GM18951 (cell line): ENCODE measurements at regions not wholly inside any gene's neighbourhood (a gene's known extent, or its start where the extent isn't known, plus 50 kb on each side); places are given as distances from the start of the nearest gene placed in this dataset.

Source experiments
- POLR2A ChIP-seq: IDR thresholded peaks from 4 replicates; pipeline ENCODE4 v1.6.1; 2011; ENCODE audit warnings: mild to moderate bottlenecking; ENCODE audit not compliant: insufficient read length, insufficient read depth; ENCODE audit errors: extremely low read depth
- in situ Hi-C: fragments of 300-500 bp; cut with MboI; formaldehyde crosslinking; loops from one replicate; pipeline ENCODE4 v1.12.0; 2022; ENCODE audit warnings: low sequenced_read_pairs, mixed read lengths, inconsistent platforms; ENCODE audit not compliant: unreplicated experiment

DNA sequence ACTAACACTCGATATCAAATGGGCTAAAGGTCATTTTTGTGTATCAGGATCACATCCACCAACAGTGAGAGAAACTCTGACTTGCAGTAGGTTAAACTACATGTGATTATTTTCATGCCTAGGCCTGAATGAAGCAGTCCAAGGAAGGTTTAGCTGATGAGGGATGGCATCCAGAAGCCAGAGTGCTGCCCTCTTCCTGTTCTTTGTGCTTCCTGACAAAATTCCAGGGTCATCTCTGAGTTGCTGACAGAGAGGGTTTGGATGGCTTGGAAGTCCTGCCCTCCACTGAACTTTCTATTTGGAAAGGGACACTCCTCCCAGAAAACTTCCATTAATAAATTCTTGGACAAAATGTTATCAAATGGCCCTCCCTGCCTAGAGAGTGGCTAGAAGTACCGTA lies 728.3 kb upstream of the SLC10A2 start:
- TF ChIP-seq POLR2A = no peak
- in situ Hi-C loops = no loop called here

DNA sequence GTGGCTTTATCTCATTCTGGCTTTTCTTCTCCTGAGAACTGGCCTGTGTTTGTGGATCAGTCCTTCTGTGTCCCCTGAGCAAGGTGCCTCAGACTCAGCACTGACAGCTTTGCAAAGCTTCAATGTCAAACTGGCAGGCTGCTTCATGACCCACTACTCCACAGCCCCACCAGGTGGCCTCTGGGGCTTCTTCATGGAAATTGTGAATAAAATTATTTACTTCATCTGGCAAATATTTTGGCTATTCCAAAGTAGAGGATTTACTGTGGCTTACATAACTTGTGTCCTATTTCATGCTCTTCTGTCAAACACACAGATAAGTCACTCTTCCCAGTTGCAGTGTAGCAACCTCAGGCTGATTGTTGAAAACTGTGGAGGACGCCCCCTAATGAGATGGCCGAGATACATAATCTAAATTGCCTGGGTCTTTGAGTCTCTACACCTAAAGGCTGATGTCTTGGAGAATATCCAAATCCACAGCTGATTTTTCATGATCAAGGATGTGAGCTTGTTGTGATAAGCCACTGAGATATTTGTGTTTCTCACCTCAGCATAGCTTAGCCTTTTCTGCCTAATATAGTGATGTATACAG lies 721.9 kb upstream of the SLC10A2 start:
- no peak for TF ChIP-seq POLR2A
- in situ Hi-C loops = no loop called here

DNA sequence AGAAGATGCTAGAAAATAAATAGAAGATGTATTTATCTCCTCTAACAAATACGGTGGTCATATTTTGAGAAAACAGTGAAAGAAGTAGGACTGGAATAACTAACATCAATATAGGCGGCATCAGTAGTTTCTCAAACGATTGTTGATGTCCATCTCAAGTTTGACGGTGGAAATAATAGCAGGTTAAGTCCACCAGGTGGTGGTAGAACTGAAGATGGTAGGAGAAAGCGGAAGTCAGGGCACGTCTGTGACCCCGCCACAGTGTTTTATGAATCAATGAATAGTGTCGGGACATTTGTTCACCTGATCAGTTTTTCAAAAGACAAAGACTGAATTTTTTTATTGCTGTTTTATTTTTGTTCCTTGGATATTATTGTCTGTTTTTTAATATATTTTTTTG lies 706.4 kb upstream of the SLC10A2 start:
- in situ Hi-C loops = no loop called here
- TF ChIP-seq POLR2A = no peak

DNA sequence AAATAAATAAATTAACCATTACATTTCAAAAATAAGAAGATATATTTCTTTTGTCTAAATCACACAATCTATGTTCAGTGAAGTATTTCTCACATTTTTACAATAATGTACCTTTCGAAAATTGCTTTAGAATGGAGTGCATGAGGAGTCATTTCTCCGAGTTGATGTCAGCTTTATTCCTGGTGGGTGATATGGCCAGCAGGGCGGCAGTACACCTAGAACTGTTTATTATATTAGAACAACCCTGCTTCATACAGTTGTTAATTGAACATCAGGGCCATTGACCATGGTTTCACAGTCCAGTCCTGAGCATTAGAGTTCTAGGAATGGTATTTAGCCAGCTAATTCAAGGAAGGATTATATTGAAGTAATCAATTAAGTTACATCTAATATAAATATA lies 696.3 kb upstream of the SLC10A2 start:
- no peak for TF ChIP-seq POLR2A
- in situ Hi-C loops = no loop called here

DNA sequence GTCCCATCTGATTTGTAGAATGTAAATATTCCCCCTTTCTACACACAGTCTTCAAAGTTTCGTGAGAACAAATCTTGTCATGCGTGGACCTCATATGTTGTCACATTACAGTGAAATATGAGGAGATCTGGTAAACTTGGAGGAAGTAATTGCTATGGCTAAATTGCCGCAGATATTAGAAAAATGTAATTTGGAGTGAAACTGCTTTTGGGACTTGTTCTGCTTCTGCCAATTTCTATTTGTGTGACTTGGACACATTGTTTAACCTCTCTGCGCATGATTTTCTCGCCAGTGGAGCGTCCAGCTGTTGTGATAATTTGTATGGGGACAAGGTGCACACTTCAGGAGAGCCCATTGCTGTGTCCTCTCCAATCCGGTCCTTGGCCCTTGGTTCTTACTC lies 693.1 kb upstream of the SLC10A2 start:
- TF ChIP-seq POLR2A = no peak
- in situ Hi-C loops = no loop called here

DNA sequence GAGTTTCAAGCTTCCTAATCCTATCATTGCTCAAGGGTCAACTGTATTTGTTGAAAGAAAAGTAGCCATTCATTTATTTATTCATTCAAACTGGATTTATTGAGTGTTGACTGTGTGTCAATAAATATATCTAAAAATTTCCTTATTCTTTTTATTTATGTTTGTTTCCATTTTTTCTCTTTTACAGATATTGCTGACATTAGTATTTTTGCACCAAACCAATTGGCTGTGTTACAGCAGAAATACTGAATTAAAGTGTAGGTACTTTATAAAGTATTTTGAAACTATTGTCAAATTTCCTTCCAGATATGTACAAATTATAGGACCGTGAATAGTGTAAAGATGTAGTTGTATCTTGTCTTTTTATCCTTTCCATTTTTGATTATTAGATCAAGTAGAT lies 692.0 kb upstream of the SLC10A2 start:
- no peak for TF ChIP-seq POLR2A
- in situ Hi-C loops = no loop called here

DNA sequence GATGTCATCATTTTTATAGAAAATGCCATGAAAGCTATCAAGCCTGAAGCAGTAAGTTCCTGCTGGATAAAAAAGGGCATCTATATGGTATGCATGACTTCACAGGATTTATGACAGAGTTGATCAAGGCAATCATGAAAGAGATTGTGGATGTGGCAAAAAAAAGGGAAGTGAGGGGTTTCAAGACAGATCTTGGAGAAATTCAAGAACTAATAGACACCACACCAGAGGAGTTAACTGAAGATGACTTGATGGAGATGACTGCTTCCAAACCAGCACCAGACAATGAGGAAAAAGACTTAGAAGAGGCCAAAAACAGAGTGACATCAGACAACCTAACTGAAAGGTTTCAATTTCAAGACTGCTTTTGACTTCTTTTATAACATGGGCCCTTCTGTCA lies 691.1 kb upstream of the SLC10A2 start:
- no peak for TF ChIP-seq POLR2A
- in situ Hi-C loops = no loop called here

DNA sequence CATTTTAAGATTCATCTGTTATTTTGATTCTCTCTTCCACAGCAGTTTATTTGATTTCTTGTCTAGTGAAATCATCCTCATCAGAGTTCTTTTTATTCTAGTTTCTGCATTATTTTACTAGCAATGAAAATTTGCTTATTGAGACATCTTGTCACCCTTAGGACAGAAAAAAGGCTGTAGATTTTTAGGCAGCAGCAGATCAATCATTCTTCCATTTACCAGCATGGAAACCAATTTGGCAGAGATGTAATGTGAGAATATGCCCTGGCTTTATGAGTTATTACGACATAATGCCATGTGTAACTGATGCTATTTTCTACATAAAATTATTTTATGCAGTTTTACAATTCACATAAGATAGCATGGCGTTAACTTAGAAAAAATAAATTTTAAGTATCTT lies 688.6 kb upstream of the SLC10A2 start:
- in situ Hi-C loops = no loop called here
- no peak for TF ChIP-seq POLR2A

DNA sequence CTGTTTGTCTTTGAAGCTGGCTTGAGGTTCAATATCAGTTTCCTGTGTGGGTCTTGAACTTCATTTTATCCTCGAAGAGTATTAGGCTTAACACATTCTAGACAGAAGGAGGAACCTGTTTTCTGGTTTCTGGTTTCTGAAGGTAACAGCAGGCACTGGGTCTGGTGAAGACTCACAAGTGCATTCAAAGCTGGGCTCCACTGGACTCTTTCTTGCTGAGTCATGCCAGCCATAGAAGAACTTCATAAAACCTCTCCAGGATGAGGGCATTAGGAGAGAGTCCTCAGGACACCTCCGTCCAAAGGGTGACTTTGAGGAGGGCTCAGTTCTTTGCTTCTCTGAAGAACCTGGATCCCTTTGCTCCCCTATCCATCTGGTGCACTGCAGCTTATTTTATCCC lies 668.6 kb upstream of the SLC10A2 start:
- in situ Hi-C loops = no loop called here
- TF ChIP-seq POLR2A = no peak

DNA sequence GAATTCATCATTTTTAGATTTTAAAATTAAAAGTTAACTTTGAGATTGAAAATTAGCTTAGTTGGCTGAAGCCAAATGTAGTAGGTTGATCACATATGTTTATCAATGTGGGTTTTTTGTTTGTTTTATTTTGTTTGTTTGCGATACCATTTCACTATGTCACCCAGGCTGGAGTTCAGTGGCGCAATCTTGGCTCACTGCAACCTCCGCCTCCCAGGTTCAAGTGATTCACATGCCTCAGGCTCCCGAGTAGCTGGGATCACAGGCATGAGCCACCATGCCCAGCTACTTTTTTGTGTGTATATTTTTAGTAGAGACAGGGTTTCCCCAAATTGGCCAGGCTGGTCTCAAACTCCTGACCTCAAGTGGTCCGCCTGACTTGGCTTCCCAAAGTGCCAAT lies 665.7 kb upstream of the SLC10A2 start:
- no peak for TF ChIP-seq POLR2A
- in situ Hi-C loops = no loop called here

DNA sequence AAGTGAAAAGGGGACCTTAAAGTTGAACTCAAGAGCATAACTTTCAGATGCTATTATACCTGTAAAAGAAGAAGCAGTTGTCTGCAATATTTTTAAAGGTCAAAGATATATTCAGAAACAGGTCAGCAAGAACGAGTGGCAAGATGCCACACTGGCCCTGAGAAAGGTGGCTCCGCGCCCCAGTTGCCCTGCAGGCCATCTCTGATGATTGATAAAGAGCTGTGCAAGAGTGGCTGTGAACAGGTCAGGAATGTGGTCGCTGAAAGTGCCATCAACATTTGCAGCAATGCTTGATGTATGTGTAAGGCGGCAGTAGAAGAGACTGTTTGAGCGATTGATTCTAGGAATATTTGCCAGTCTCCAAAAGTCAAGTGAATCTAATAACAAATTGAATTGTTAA lies 664.2 kb upstream of the SLC10A2 start:
- in situ Hi-C loops = no loop called here
- TF ChIP-seq POLR2A = no peak

DNA sequence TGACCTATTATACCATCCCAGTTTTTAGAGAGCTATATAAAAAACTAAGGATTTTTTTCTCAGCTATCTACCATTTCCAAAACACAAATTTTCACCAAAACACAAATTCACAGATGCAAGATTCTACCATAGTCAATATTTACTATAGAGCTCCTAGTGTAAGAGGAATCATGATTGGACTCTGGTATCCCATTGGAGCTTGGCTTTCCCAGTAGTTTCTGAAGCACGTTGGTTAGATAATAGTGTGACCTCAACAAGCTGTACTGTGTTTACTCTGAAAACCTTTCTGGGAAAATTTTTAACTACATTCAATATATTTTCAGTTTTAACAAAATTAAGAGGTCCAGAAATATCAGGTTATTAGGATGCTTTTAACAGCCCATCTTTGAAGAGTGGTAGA lies 660.6 kb upstream of the SLC10A2 start:
- TF ChIP-seq POLR2A = no peak
- in situ Hi-C loops = no loop called here

DNA sequence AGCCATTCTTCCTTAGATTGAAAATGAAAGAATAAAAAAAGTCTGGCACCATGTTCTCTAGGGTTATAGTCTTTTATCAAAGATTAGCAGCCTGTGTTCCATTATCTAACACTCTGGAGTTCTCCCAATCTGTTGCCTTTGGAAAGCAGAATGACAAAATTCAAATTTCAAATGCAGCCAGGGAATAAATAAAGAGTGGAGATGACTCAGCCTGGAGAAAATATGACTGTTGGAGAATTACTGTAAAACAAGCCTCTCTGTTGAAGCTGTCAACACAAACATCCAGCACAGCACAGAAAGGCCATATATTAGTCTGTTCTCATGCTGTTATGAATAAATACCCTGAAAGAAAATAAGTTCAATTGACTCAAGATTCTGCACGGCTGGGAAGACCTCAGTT lies 650.5 kb upstream of the SLC10A2 start:
- in situ Hi-C loops = no loop called here

DNA sequence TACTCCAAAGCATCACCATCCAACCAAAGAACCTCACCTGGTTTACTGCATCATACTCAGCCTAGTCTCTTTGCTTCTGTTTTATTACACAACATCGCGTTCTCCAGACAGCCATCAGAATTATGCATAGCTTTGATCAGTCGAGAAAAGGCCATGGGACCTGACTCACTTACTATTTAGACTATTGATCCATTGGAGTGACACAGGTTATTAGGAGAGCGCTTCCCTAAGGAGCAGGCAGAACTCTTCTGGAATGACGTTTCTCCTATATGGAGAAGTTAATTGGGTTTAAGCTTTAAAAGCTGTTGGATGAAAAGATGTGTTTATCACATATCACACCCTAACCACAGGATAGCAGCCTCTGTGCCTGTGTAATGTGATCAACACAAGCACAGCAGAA lies 649.1 kb upstream of the SLC10A2 start:
- in situ Hi-C loops = no loop called here

More for the DNA sequence above, 650.5 kb upstream of the SLC10A2 start:
- no peak for TF ChIP-seq POLR2A

DNA sequence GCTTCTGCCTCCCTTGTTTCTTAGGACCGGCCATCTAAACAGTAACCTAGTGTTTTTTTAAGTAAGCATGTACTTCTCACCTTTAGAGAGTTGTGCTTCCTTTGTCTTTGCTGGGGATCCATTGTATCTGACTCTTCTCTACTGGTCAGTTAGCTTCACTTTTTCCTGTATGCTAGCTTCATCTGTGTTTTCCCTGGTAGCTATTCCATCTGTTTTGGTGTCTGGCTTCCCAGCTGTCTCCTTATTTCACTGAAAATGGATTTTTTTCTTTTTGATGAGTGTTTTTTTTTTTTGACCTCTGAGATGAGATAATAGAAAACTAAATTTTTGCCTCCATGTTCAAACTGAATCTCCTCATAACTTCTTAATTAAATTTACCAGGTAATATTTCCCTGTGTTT lies 637.0 kb upstream of the SLC10A2 start:
- in situ Hi-C loops = no loop called here
- no peak for TF ChIP-seq POLR2A

More for the DNA sequence above, 649.1 kb upstream of the SLC10A2 start:
- no peak for TF ChIP-seq POLR2A
